Stimulated activated CD8-positive, alpha-beta memory T cell treated with anti-CD3 and anti-CD28 coated beads, Interleukin-12 subunit alpha, Interleukin-12 subunit beta, amount 100 ng/mL, for 1 hour (primary cell): ENCODE measurements at regions not wholly inside any gene's neighbourhood (a gene's known extent, or its start where the extent isn't known, plus 50 kb on each side); places are given as distances from the start of the nearest gene placed in this dataset.

ENCODE experiments used
- DNase-seq: peaks from one replicate; pipeline ENCODE4 v3.0.0-alpha.2; 2020; ENCODE audit warnings: low read depth

- DNase-seq = no peak
Measured at GRCh38 chrX:109928596-109929335, 74.1 kb upstream of the TMEM164 start.

- DNase-seq = no peak
Measured at GRCh38 chrX:109931677-109932076, 71.2 kb upstream of the TMEM164 start.

DNA sequence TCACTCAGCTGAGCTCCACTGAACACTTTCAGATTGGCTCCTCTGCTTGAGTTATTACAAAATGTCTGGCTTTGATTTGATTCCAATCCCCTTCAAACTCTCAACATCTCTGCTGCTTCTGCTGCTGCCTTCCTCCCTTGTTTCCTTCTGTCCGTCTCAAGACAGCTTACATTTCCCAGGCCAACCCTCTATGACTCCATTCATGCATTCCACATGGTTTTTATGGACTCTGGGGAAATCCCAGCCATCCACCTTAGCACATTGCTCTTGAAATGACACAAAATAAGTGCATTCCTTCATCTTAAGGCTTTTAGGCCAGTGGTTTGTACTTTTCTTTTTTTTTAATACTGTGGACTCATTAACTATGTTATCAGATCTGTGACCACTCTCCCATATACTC, 68.5 kb upstream of the TMEM164 start:
- DNase-seq = no peak

GRCh38 chrX:109934935-109935334, 68.0 kb upstream of the TMEM164 start:
- DNase-seq = no peak

DNA sequence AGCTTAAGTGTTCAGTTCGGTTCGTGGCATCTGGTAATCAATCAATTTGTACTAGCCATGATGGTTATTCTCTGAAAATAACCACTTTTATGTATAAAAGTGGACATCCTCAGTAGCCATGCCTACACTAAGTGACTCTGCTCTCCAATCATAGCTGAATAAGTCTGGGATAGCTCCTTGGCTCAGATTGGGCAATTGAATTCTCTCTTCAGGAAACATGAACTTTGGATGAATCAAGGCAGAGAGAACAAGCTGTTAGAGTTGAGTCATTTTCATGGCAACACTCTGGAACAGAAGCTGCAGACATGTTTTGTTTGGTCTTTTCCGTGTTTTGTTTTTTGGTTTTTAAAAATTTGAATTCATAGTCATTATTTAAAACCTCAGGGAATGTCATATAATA, 66.8 kb upstream of the TMEM164 start:
- DNase-seq = no peak

GRCh38 chrX:109936598-109936997, 66.3 kb upstream of the TMEM164 start:
- no peak for DNase-seq

GRCh38 chrX:109939498-109939897, 63.4 kb upstream of the TMEM164 start:
- DNase-seq = no peak

DNA sequence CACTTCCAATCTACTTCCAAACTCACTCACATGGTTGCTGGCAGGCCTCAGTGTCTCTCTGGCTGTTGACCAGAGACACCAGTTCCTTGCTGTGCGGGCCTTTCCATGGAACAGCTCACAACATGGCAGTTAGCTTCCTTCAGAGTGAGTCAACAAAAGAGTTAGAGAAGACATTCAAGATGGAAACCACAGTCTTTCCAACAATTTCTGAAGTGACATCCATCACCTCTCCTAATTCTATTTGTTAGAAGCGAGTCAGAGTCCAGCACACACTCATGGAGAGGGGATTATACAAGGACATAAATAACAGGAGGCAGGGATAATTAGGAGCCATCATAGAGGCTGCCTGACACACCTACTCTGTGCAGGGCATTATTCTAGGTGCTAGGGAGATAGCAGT, 62.5 kb upstream of the TMEM164 start:
- no peak for DNase-seq

DNA sequence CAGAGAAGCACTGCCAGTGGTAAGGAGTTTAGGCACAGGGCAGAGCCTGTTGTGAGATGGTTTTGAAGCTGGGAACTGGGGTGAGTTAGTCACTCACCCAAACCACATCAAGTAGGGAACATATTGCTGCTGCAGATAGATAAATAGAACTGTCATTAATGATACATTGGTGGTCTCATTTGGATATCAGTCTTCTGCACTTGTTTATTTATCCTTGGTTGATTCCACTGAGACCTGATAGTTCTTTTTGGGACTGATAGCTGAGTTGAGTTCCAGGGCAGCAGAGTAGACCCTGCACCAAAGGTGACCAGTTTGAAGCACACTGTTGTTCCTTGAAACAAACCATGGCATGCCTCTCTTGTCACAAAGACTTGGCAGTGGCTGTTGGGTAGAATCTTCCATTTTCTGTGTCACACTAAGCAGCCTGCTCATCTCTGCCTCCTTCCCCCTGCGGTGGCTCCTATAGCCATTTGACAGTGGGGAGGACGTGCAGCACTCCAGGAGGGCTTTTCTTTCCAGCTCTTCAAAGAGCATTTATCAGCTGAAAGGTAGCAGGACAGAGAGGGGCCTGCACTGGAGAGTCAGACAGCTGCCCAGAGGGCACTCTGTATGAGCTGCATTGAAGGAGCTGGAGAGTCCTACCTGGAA, 59.7 kb upstream of the TMEM164 start:
- DNase-seq = no peak

DNA sequence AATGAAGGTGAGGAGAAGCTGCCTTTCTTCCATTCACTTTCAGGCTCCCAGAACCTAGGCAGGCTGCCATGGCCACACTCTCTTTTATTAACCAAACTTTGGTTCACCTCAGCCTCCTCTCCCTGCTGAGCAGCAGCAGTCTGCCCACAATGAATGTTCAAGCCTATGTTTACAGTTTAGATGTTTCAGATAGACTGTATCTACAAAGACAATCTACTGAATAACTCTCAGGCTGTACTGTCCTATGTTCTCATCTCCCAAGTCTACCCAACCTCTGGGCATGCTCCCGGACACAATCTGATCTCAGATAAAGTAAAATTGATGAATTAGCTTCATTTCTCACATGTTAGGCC, 59.2 kb upstream of the TMEM164 start:
- DNase-seq = no peak

DNA sequence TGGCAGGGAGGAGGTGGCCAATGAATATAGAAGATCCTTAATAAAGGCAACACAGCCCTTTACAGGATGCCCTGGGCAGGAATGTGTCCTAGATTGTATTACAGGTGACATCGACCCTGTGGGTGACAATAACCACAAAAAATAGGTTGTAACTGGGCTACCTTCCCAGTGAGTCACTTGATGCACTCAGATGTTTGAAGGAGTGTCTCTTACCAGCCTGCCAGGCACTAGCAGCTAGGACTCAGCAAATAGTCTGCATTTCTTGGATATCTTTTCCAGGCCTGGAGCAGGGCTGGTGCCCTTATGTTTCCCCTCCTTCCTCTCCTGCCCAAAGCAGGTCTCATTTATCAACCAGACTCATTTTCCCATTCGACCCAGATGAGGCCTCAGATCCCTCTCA, 50.9 kb upstream of the TMEM164 start:
- DNase-seq = no peak

- no peak for DNase-seq
Measured at GRCh38 chrX:109952985-109953905, 49.7 kb upstream of the TMEM164 start.
